ENCODE measurements at regions not wholly inside any gene's neighbourhood (a gene's known extent, or its start where the extent isn't known, plus 50 kb on each side); places are given as distances from the start of the nearest gene placed in this dataset.
"Not testable (repeated sequence)": the region's sequence is repeated elsewhere in the genome, so short reads cannot be mapped to it uniquely, and the experiment has no call there.

DNA sequence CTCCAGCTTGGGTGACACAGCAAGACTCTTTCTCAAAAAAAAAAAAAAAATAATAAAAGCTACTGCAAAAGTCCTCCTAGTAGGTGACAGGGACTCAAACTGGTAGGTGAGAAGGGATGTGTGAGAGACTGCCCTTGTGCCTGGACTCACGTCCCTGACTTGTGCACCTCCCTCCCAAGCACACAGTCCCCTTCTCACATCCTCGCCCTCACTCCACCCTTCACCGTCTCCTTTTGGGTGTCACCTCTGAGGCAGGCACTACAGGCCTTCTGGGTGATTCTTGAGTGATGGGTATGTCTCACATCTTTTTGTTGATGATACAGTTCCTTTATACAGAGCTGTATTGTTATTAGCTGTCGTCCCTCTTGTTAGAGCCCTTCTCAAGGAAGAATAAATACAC, 170.5 kb downstream of the TM9SF2 start:
- intact Hi-C loops (cut with DNase I; ENCODE audit: low total_unique reads) = no loop called here

GRCh38 chr13:99669096-99669495, 167.8 kb downstream of the TM9SF2 start:
- H3K27me3 ChIP-seq; H3K27ac ChIP-seq; DNase-seq; H3K4me3 ChIP-seq; H3K4me1 ChIP-seq; intact Hi-C loops (cut with DNase I; ENCODE audit: low total_unique reads); H3K9me3 ChIP-seq; H3K36me3 ChIP-seq: not testable (repeated sequence)
- WGBS, 5 donors = 82 to 90% (median 87%) methylated on average over 7 to 8 of the region's 8 CpGs

More for the DNA sequence above, 170.5 kb downstream of the TM9SF2 start:
- 94 to 98% (median 95%) methylated on average over 4 of the region's 4 CpGs for WGBS, 5 donors
- peaks cover 0 to 4% (median under 1%) of the 10 kb centered on the region in 4 donors for H3K4me1 ChIP-seq
- H3K36me3 ChIP-seq = no peaks in the 10 kb centered on the region
- no peak for DNase-seq
- no peaks in the 10 kb centered on the region for H3K27me3 ChIP-seq
- H3K4me3 ChIP-seq = no peak overlapping the region
- no peaks in the 10 kb centered on the region for H3K9me3 ChIP-seq
- no peak for TF ChIP-seq POLR2AphosphoS5 (IDR thresholded peaks at IDR 0.05)
- TF ChIP-seq, protein P1, sequence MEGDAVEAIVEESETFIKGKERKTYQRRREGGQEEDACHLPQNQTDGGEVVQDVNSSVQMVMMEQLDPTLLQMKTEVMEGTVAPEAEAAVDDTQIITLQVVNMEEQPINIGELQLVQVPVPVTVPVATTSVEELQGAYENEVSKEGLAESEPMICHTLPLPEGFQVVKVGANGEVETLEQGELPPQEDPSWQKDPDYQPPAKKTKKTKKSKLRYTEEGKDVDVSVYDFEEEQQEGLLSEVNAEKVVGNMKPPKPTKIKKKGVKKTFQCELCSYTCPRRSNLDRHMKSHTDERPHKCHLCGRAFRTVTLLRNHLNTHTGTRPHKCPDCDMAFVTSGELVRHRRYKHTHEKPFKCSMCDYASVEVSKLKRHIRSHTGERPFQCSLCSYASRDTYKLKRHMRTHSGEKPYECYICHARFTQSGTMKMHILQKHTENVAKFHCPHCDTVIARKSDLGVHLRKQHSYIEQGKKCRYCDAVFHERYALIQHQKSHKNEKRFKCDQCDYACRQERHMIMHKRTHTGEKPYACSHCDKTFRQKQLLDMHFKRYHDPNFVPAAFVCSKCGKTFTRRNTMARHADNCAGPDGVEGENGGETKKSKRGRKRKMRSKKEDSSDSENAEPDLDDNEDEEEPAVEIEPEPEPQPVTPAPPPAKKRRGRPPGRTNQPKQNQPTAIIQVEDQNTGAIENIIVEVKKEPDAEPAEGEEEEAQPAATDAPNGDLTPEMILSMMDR (IDR thresholded peaks at IDR 0.05) = no peak
- no peak for TF ChIP-seq POLR2A (IDR thresholded peaks at IDR 0.05)
- no peak for TF ChIP-seq EP300 (IDR thresholded peaks at IDR 0.05)
- H3K27ac ChIP-seq = no peak overlapping the region

DNA sequence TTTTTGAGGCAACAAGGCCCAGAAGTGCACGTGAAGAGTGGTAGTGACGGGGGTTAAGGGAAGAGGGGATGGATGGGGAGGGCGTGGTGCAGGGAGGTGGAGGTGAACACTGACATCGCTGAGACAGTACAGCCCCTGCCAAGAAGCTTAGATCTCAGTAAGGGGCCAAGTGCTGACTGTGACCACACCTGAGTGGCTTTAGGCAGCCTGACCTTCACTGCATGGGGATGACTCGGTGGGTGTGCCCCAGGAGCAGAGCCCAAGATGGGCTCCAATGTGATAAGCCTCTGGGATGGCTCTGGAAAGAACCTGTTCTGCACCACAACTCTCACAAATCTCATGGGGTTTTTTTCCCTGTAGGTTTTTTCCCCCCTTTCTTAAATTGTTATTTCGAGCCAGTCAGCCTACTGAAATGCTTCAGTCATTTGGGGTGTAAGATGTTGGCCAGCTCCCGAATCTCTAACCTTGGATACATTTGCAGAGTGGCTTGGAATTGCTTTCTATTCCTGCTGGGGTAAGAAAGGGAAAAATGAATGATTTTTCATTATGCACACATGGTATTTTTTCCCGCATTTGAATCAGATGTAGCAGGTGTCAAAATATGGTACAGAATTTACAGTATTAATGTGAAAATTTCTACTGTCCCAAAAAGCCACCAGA, 165.0 kb downstream of the TM9SF2 start:
- H3K4me3 ChIP-seq = no peak overlapping the region
- TF ChIP-seq EP300 (IDR thresholded peaks at IDR 0.05) (no peak), POLR2AphosphoS5 (IDR thresholded peaks at IDR 0.05) (no peak), POLR2A (IDR thresholded peaks at IDR 0.05) (no peak)
- TF ChIP-seq, protein P1 (IDR thresholded peaks at IDR 0.05) = no peak
- no peak for DNase-seq
- intact Hi-C loops (cut with DNase I; ENCODE audit: low total_unique reads) = no loop called here
- no peaks in the 10 kb centered on the region for H3K4me1 ChIP-seq
- H3K27ac ChIP-seq = no peak overlapping the region
- no peaks in the 10 kb centered on the region for H3K36me3 ChIP-seq
- peaks cover 0 to 7% (median 0%) of the 10 kb centered on the region in 3 donors for H3K27me3 ChIP-seq
- 80 to 89% (median 85%) methylated on average over 8 of the region's 8 CpGs for WGBS, 5 donors
- no peaks in the 10 kb centered on the region for H3K9me3 ChIP-seq

- intact Hi-C loops (cut with DNase I; ENCODE audit: low total_unique reads) = no loop called here
- H3K4me3 ChIP-seq = no peak overlapping the region
- no peaks in the 10 kb centered on the region for H3K36me3 ChIP-seq
- H3K4me1 ChIP-seq = no peaks in the 10 kb centered on the region
- no peak overlapping the region for H3K27ac ChIP-seq
- no peak for DNase-seq
- H3K27me3 ChIP-seq = peaks cover 0 to 7% (median 0%) of the 10 kb centered on the region in 3 donors
- no peaks in the 10 kb centered on the region for H3K9me3 ChIP-seq
- 89 to 92% (median 91%) methylated on average over 9 of the region's 9 CpGs for WGBS, 5 donors
- no peak for TF ChIP-seq EP300 (IDR thresholded peaks at IDR 0.05)
- TF ChIP-seq POLR2AphosphoS5 (IDR thresholded peaks at IDR 0.05) = no peak
- TF ChIP-seq, protein P1 (IDR thresholded peaks at IDR 0.05) = no peak
- no peak for TF ChIP-seq POLR2A (IDR thresholded peaks at IDR 0.05)
These were observed 164.4 kb downstream of the TM9SF2 start for GRCh38 chr13:99665711-99666110.

GRCh38 chr13:99663908-99664307, 162.6 kb downstream of the TM9SF2 start:
- Histone ChIP-seq H3K4me3 (no peak overlapping the region), H3K9me3 (no peaks in the 10 kb centered on the region), H3K36me3 (no peaks in the 10 kb centered on the region), H3K27ac (no peak overlapping the region), H3K27me3 (peaks cover 0 to 7% (median 0%) of the 10 kb centered on the region in 3 donors), H3K4me1 (peaks cover 0 to 9% (median 6%) of the 10 kb centered on the region in 4 donors)
- intact Hi-C loops (cut with DNase I; ENCODE audit: low total_unique reads) = no loop called here
- no peak for DNase-seq
- TF ChIP-seq POLR2AphosphoS5 (IDR thresholded peaks at IDR 0.05) (no peak), EP300 (IDR thresholded peaks at IDR 0.05) (no peak), POLR2A (IDR thresholded peaks at IDR 0.05) (no peak)
- TF ChIP-seq, protein P1 (IDR thresholded peaks at IDR 0.05) = no peak
- WGBS, 5 donors = 81 to 94% (median 92%) methylated on average over 2 of the region's 2 CpGs
